CD14-positive monocyte (primary cell): ENCODE measurements at regions not wholly inside any gene's neighbourhood (a gene's known extent, or its start where the extent isn't known, plus 50 kb on each side); places are given as distances from the start of the nearest gene placed in this dataset.

ENCODE experiments used
- DNase-seq, 3 donors: peaks; one replicate each; pipeline ENCODE4 v3.0.0-alpha.2; 2011 to 2022
- H2AFZ ChIP-seq: 2 replicates; pipeline ENCODE4 v1.6.0; 2012; ENCODE audit warnings: mild to moderate bottlenecking, low read depth, low read length, inconsistent platforms; ENCODE audit not compliant: insufficient read depth, poor library complexity, severe bottlenecking
- H3K27ac ChIP-seq, 2 donors: 1 replicate in 1 of 2; 2 replicates in 1 of 2; pipeline ENCODE4 v1.5.1; 2012 to 2013; ENCODE audit warnings: low read length in 2 of 2, control low read depth in 1 of 2, inconsistent platforms in 1 of 2, low read depth in 1 of 2, mild to moderate bottlenecking in 1 of 2
- H3K27me3 ChIP-seq, 2 donors: one replicate each; pipeline versions ENCODE4 v1.6.0 to v1.6.1; 2011 to 2013; ENCODE audit warnings: low read length in 2 of 2; ENCODE audit not compliant: control insufficient read depth in 2 of 2, insufficient read depth in 2 of 2
- H3K36me3 ChIP-seq, 2 donors: replicated peaks in 1 of 2; 1 replicate in 1 of 2; 2 replicates in 1 of 2; pipeline versions ENCODE4 v1.5.1 to v1.6.1; 2012 to 2013; ENCODE audit warnings: low read length in 2 of 2, control low read depth in 1 of 2, inconsistent platforms in 1 of 2, mild to moderate bottlenecking in 1 of 2; ENCODE audit not compliant: insufficient read depth in 2 of 2, control insufficient read depth in 1 of 2
- H3K4me1 ChIP-seq, 2 donors: 1 replicate in 1 of 2; 2 replicates in 1 of 2; pipeline versions ENCODE4 v1.5.1 to v1.6.1; 2012 to 2013; ENCODE audit warnings: low read length in 2 of 2, control low read depth in 1 of 2, inconsistent platforms in 1 of 2, mild to moderate bottlenecking in 1 of 2, moderate library complexity in 1 of 2; ENCODE audit not compliant: insufficient read depth in 2 of 2, control insufficient read depth in 1 of 2
- H3K4me2 ChIP-seq: replicated peaks from 2 replicates; pipeline ENCODE3; 2012; ENCODE audit warnings: low read length, moderate library complexity, mild to moderate bottlenecking; ENCODE audit not compliant: poor library complexity, severe bottlenecking; ENCODE audit errors: extremely low read depth
- H3K4me3 ChIP-seq, 3 experiments: fragments of 200-600 bp in 1 of 3; sonication (generic) in 1 of 3; replicated peaks in 1 of 3; 1 replicate in 2 of 3; 2 replicates in 1 of 3; pipeline ENCODE4 v1.5.1; 2011 to 2013; ENCODE audit warnings: low read length in 3 of 3, mild to moderate bottlenecking in 3 of 3, control low read depth in 2 of 3, low read depth in 2 of 3, inconsistent platforms in 1 of 3, moderate library complexity in 1 of 3
- H3K79me2 ChIP-seq: 2 replicates; pipeline ENCODE4 v1.6.0; 2012; ENCODE audit warnings: mild to moderate bottlenecking, control low read depth, inconsistent platforms, low read length, moderate library complexity; ENCODE audit not compliant: insufficient read depth
- H3K9ac ChIP-seq: 2 replicates; pipeline ENCODE4 v1.6.0; 2017; ENCODE audit warnings: low read length, mild to moderate bottlenecking; ENCODE audit not compliant: insufficient read depth, poor library complexity, severe bottlenecking
- H3K9me3 ChIP-seq, 2 donors: replicated peaks in 1 of 2; 1 replicate in 1 of 2; 2 replicates in 1 of 2; pipeline versions ENCODE4 v1.5.1 to v1.6.1; 2012 to 2013; ENCODE audit warnings: low read length in 2 of 2, control low read depth in 1 of 2; ENCODE audit not compliant: control insufficient read depth in 1 of 2, insufficient read depth in 1 of 2
- H4K20me1 ChIP-seq: 2 replicates; pipeline ENCODE4 v1.6.0; 2012; ENCODE audit warnings: mild to moderate bottlenecking, low read length, control low read depth, moderate library complexity; ENCODE audit not compliant: insufficient read depth
- H3K27ac Mint-ChIP-seq, 7 donors: one replicate each; pipeline ENCODE4 v1.8.0; 2020; ENCODE audit warnings: mild to moderate bottlenecking in 7 of 7, mixed read lengths in 7 of 7, moderate library complexity in 6 of 7, inconsistent platforms in 2 of 7
- H3K27me3 Mint-ChIP-seq, 3 donors: one replicate each; pipeline ENCODE4 v1.8.0; 2021 to 2022; ENCODE audit warnings: low read depth in 3 of 3, mild to moderate bottlenecking in 3 of 3, mixed read lengths in 3 of 3, moderate library complexity in 3 of 3, inconsistent platforms in 1 of 3
- H3K36me3 Mint-ChIP-seq, 2 donors: one replicate each; pipeline ENCODE4 v1.8.0; 2020; ENCODE audit warnings: mixed read lengths in 2 of 2, inconsistent platforms in 1 of 2, mild to moderate bottlenecking in 1 of 2
- H3K4me1 Mint-ChIP-seq: one replicate; pipeline ENCODE4 v1.8.0; 2020; ENCODE audit warnings: mild to moderate bottlenecking, mixed read lengths
- H3K4me3 Mint-ChIP-seq, 2 donors: one replicate each; pipeline ENCODE4 v1.8.0; 2020; ENCODE audit warnings: mild to moderate bottlenecking in 2 of 2, mixed read lengths in 2 of 2, moderate library complexity in 1 of 2
- H3K9me3 Mint-ChIP-seq, 7 donors: one replicate each; pipeline ENCODE4 v1.8.0; 2020 to 2022; ENCODE audit warnings: mixed read lengths in 7 of 7, mild to moderate bottlenecking in 6 of 7, moderate library complexity in 6 of 7, inconsistent platforms in 2 of 7
- WGBS: methylation state at CpG from one replicate; pipeline ENCODE4 v1.1.5; 2013; ENCODE audit warnings: missing lambda C conversion rate; ENCODE audit not compliant: insufficient coverage; 5-methylcytosine and 5-hydroxymethylcytosine counted together
- intact Hi-C, 2 donors: fragments of 100-400 bp; cut with micrococcal nuclease; formaldehyde crosslinking; loops; one replicate each; pipeline versions ENCODE4 v1.15.0 to v1.15.1; 2023
- TF ChIP-seq, protein P1 (sequence below): fragments of 200-600 bp; IDR thresholded peaks from one replicate; pipeline ENCODE4 v1.8.0; 2022; ENCODE audit warnings: antibody characterized with exemption, mild to moderate bottlenecking

DNA sequence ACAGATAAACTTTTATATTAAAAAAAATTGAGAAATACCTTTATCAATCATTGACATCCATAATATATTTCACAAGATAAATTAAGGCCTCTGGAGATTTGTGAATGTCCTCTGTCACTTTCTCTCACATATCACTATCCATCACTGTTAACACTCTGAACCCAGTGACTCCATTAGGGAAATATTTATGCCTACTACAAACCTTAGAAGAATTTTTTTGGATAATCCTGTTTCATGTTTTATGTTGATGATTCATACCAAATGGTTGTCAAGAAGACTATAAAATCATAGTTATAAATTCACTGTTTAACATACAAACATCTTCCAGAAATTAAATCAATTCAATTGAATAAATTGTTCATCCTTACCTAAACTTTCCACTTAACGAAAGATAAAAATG lies 357.6 kb upstream of the CDH10 start:
- H3K79me2 ChIP-seq, result no peaks in the 10 kb centered on the region
- Mint-ChIP-seq H3K36me3 (no peaks in the 10 kb centered on the region), H3K27me3 (no peaks in the 10 kb centered on the region), H3K9me3 (no peaks in the 10 kb centered on the region), H3K4me1 (no peaks in the 10 kb centered on the region), H3K4me3 (no peak overlapping the region), H3K27ac (no peak overlapping the region)
- no peaks in the 10 kb centered on the region for H3K27me3 ChIP-seq
- no peak overlapping the region for H3K4me3 ChIP-seq
- no peak overlapping the region for H2AFZ ChIP-seq
- H3K27ac ChIP-seq, result no peak overlapping the region
- no peak overlapping the region for H3K9ac ChIP-seq
- intact Hi-C loops, result no loop called here
- H3K4me1 ChIP-seq, result no peaks in the 10 kb centered on the region
- TF ChIP-seq, protein P1, sequence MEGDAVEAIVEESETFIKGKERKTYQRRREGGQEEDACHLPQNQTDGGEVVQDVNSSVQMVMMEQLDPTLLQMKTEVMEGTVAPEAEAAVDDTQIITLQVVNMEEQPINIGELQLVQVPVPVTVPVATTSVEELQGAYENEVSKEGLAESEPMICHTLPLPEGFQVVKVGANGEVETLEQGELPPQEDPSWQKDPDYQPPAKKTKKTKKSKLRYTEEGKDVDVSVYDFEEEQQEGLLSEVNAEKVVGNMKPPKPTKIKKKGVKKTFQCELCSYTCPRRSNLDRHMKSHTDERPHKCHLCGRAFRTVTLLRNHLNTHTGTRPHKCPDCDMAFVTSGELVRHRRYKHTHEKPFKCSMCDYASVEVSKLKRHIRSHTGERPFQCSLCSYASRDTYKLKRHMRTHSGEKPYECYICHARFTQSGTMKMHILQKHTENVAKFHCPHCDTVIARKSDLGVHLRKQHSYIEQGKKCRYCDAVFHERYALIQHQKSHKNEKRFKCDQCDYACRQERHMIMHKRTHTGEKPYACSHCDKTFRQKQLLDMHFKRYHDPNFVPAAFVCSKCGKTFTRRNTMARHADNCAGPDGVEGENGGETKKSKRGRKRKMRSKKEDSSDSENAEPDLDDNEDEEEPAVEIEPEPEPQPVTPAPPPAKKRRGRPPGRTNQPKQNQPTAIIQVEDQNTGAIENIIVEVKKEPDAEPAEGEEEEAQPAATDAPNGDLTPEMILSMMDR, result no peak
- no CpG with 5 or more reads among the region's 1 CpG for WGBS
- no peak for DNase-seq
- no peaks in the 10 kb centered on the region for H3K9me3 ChIP-seq
- no peaks in the 10 kb centered on the region for H3K36me3 ChIP-seq
- H3K4me2 ChIP-seq, result no peak overlapping the region
- H4K20me1 ChIP-seq, result no peaks in the 10 kb centered on the region

DNA sequence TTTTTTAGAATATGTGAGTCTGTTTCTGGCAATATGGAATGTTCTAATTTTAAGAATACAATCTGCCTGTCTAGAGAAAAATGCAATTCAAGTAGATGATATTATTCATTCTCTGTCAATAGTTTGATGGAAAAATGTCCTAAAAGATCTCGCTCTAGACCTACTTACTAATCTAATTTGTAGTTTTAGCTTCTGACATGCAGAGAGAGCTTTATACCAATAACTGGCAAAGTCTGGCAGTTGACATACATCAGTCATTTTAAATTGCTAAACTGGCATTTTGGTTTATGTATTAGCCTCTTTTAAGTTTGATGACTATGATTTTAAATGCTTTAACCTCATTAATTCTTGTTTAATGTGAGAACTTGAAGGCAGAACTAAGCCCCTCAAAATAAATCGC lies 355.0 kb upstream of the CDH10 start:
- Histone ChIP-seq H3K4me2 (no peak overlapping the region), H3K36me3 (no peaks in the 10 kb centered on the region), H3K9me3 (no peaks in the 10 kb centered on the region), H3K4me1 (no peaks in the 10 kb centered on the region), H3K4me3 (no peak overlapping the region), H3K27me3 (no peaks in the 10 kb centered on the region), H2AFZ (no peak overlapping the region), H4K20me1 (no peaks in the 10 kb centered on the region), H3K27ac (no peak overlapping the region), H3K79me2 (no peaks in the 10 kb centered on the region), H3K9ac (no peak overlapping the region)
- no peaks in the 10 kb centered on the region for H3K27me3 Mint-ChIP-seq
- no CpG with 5 or more reads among the region's 2 CpGs for whole genome bisulfite sequencing
- no peak for DNase-seq
- H3K27ac Mint-ChIP-seq, result no peak overlapping the region
- no peak overlapping the region for H3K4me3 Mint-ChIP-seq
- no peaks in the 10 kb centered on the region for H3K36me3 Mint-ChIP-seq
- intact Hi-C loops, result no loop called here
- TF ChIP-seq, protein P1, result no peak
- H3K9me3 Mint-ChIP-seq, result peaks cover 0 to 2% (median 0%) of the 10 kb centered on the region in 7 donors
- no peaks in the 10 kb centered on the region for H3K4me1 Mint-ChIP-seq
